ENCODE measurements at regions not wholly inside any gene's neighbourhood (a gene's known extent, or its start where the extent isn't known, plus 50 kb on each side); places are given as distances from the start of the nearest gene placed in this dataset.

DNA sequence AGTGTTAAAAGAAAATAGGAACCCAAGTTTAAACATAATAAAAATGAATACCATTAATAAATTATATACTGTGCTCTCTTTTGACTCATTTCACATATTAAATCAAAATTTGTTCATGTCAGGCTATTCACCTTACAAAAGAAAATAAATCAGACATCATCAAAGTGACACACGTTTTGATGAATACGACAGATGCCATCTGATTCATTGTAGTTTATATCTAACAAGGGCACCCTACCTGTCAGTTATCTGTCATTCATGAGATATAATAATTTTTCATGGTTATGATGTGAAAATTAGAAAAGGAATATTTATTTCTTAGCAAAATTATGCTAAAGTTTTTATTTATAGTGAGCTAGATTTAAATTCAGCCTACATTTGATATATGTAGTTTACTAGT lies 188.1 kb upstream of the PCDH17 start:
- no peaks in the 10 kb centered on the region for H3K4me1 ChIP-seq (ENCODE audit: insufficient read depth, low read length)
- TF ChIP-seq, protein P1, sequence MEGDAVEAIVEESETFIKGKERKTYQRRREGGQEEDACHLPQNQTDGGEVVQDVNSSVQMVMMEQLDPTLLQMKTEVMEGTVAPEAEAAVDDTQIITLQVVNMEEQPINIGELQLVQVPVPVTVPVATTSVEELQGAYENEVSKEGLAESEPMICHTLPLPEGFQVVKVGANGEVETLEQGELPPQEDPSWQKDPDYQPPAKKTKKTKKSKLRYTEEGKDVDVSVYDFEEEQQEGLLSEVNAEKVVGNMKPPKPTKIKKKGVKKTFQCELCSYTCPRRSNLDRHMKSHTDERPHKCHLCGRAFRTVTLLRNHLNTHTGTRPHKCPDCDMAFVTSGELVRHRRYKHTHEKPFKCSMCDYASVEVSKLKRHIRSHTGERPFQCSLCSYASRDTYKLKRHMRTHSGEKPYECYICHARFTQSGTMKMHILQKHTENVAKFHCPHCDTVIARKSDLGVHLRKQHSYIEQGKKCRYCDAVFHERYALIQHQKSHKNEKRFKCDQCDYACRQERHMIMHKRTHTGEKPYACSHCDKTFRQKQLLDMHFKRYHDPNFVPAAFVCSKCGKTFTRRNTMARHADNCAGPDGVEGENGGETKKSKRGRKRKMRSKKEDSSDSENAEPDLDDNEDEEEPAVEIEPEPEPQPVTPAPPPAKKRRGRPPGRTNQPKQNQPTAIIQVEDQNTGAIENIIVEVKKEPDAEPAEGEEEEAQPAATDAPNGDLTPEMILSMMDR (IDR thresholded peaks at IDR 0.05; ENCODE audit: extremely low read depth, low read depth, low read length): no peak
- no peak overlapping the region for H2AFZ ChIP-seq (ENCODE audit: low read length)
- no peaks in the 10 kb centered on the region for H3K79me2 ChIP-seq (ENCODE audit: insufficient read depth, low read length)
- no peaks in the 10 kb centered on the region for H3K27me3 ChIP-seq (ENCODE audit: insufficient read depth, low read length)
- H3K9me3 ChIP-seq (ENCODE audit: low read depth, low read length): no peaks in the 10 kb centered on the region
- H3K27ac ChIP-seq (ENCODE audit: low read depth, low read length): no peak overlapping the region
- no peak for DNase-seq (ENCODE audit: insufficient read length, low spot score, missing footprints)
- H3K36me3 ChIP-seq (ENCODE audit: insufficient read depth, low read length): no peaks in the 10 kb centered on the region
- H4K20me1 ChIP-seq (ENCODE audit: insufficient read depth, low read length): no peaks in the 10 kb centered on the region
- no peak overlapping the region for H3K4me2 ChIP-seq (ENCODE audit: insufficient read depth, low read length)
- no peak overlapping the region for H3K4me3 ChIP-seq (ENCODE audit: insufficient read depth, low read length)

DNA sequence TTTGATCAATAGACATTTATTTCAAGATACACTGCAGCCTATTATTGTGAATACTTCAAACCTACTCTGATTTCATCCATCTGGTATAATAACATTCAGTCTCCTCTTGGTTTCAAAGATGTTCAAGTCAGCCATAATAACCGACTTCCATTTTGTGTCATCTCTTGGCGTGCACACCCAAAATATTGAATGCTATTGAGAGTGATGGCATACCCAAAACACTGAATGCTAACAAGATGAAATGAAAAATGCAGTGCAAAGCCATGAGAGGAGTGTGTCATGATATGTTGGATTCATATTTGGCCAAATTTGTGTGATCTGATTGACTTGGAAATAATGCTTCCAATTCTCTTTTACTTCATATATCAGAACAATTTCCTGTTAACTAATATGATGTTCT lies 181.2 kb upstream of the PCDH17 start:
- no peaks in the 10 kb centered on the region for H3K36me3 ChIP-seq (ENCODE audit: insufficient read depth, low read length)
- H4K20me1 ChIP-seq (ENCODE audit: insufficient read depth, low read length): no peaks in the 10 kb centered on the region
- no peaks in the 10 kb centered on the region for H3K27me3 ChIP-seq (ENCODE audit: insufficient read depth, low read length)
- H3K79me2 ChIP-seq (ENCODE audit: insufficient read depth, low read length): no peaks in the 10 kb centered on the region
- H3K4me1 ChIP-seq (ENCODE audit: insufficient read depth, low read length): no peaks in the 10 kb centered on the region
- no peak overlapping the region for H3K27ac ChIP-seq (ENCODE audit: low read depth, low read length)
- H3K4me3 ChIP-seq (ENCODE audit: insufficient read depth, low read length): no peak overlapping the region
- H3K4me2 ChIP-seq (ENCODE audit: insufficient read depth, low read length): no peak overlapping the region
- no peak for DNase-seq (ENCODE audit: insufficient read length, low spot score, missing footprints)
- TF ChIP-seq, protein P1 (IDR thresholded peaks at IDR 0.05; ENCODE audit: extremely low read depth, low read depth, low read length): no peak
- H3K9me3 ChIP-seq (ENCODE audit: low read depth, low read length): no peaks in the 10 kb centered on the region
- H2AFZ ChIP-seq (ENCODE audit: low read length): no peak overlapping the region

DNA sequence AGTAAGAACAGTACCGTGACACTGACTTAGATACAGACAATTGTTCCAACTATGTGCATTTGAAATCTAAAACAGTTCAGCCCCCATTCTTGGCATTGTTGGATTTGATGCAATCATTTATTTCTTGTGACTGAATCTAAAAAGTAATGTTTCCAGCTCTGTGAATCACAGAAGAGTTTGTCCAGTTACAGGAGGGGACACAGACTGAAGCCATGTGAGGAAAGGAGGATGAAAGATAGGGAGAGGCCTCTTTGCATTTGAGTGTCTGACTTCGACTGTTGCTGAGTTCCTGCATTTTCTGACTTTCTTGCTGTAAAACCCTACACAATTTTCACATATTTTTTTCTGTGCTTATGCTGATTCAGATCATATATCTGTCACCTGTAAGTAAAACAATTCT lies 179.3 kb upstream of the PCDH17 start:
- no peaks in the 10 kb centered on the region for H3K4me1 ChIP-seq (ENCODE audit: insufficient read depth, low read length)
- TF ChIP-seq, protein P1 (IDR thresholded peaks at IDR 0.05; ENCODE audit: extremely low read depth, low read depth, low read length): no peak
- H3K79me2 ChIP-seq (ENCODE audit: insufficient read depth, low read length): no peaks in the 10 kb centered on the region
- no peak overlapping the region for H2AFZ ChIP-seq (ENCODE audit: low read length)
- H3K9me3 ChIP-seq (ENCODE audit: low read depth, low read length): no peaks in the 10 kb centered on the region
- H3K27ac ChIP-seq (ENCODE audit: low read depth, low read length): no peak overlapping the region
- no peaks in the 10 kb centered on the region for H4K20me1 ChIP-seq (ENCODE audit: insufficient read depth, low read length)
- no peaks in the 10 kb centered on the region for H3K36me3 ChIP-seq (ENCODE audit: insufficient read depth, low read length)
- no peak overlapping the region for H3K4me2 ChIP-seq (ENCODE audit: insufficient read depth, low read length)
- DNase-seq (ENCODE audit: insufficient read length, low spot score, missing footprints): no peak
- H3K27me3 ChIP-seq (ENCODE audit: insufficient read depth, low read length): no peaks in the 10 kb centered on the region
- no peak overlapping the region for H3K4me3 ChIP-seq (ENCODE audit: insufficient read depth, low read length)

DNA sequence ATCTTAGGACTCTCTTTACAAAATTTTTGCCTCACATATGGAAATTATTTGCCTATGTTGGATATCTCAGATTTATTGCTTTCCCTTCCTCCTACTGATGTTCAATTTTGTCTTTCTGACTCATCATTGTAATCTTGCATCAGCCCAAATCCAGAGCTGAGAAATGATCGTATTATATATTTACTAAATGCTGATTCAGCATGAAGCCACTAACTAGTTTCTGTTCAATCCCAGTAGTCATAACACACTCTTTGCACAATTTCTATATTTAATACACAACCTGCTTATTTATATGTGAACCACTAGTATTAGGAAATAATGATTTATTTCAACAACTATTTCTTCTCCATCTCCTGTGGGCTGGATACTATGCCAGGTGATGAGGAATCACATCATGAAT lies 161.1 kb upstream of the PCDH17 start:
- Histone ChIP-seq H3K79me2 (ENCODE audit: insufficient read depth, low read length) (no peaks in the 10 kb centered on the region), H3K4me2 (ENCODE audit: insufficient read depth, low read length) (no peak overlapping the region), H3K36me3 (ENCODE audit: insufficient read depth, low read length) (no peaks in the 10 kb centered on the region), H3K27me3 (ENCODE audit: insufficient read depth, low read length) (no peaks in the 10 kb centered on the region), H3K4me3 (ENCODE audit: insufficient read depth, low read length) (no peak overlapping the region), H3K27ac (ENCODE audit: low read depth, low read length) (no peak overlapping the region), H4K20me1 (ENCODE audit: insufficient read depth, low read length) (no peaks in the 10 kb centered on the region), H3K4me1 (ENCODE audit: insufficient read depth, low read length) (no peaks in the 10 kb centered on the region), H2AFZ (ENCODE audit: low read length) (no peak overlapping the region), H3K9me3 (ENCODE audit: low read depth, low read length) (peaks cover 5% of the 10 kb centered on the region)
- TF ChIP-seq, protein P1 (IDR thresholded peaks at IDR 0.05; ENCODE audit: extremely low read depth, low read depth, low read length): no peak
- no peak for DNase-seq (ENCODE audit: insufficient read length, low spot score, missing footprints)

Measured in osteoblast (primary cell).